GM10266 (cell line): ENCODE measurements at regions not wholly inside any gene's neighbourhood (a gene's known extent, or its start where the extent isn't known, plus 50 kb on each side); places are given as distances from the start of the nearest gene placed in this dataset.

Experiments used
- DNase-seq: peaks from one replicate; pipeline ENCODE4 v3.0.0; 2012; ENCODE audit errors: extremely low spot score
- TF ChIP-seq, protein P1 (sequence below): IDR thresholded peaks from 2 replicates; pipeline ENCODE4 v1.5.1; 2012; ENCODE audit warnings: mild to moderate bottlenecking, low read depth; ENCODE audit not compliant: control insufficient read depth, insufficient read depth; ENCODE audit errors: missing control alignments

DNA sequence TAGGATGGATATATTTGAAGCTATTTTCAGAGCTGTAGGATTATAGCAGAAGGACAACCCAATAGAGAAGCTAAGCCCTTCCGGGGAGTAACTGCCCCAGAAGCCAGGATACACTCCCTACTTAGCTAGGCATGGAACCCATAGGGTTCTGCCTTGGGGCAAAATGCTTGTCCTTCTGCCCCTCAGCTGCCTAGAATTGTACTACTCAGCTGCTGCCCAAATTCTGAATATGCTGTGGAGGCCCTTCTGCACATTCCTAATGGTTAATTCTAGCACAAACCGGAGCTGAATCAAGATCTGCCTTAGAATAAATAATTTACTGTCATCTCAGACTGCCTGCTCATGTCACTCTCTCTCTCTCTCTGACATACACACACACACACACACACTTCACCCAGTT is 297.7 kb upstream of the VCX3A start:
- TF ChIP-seq, protein P1, sequence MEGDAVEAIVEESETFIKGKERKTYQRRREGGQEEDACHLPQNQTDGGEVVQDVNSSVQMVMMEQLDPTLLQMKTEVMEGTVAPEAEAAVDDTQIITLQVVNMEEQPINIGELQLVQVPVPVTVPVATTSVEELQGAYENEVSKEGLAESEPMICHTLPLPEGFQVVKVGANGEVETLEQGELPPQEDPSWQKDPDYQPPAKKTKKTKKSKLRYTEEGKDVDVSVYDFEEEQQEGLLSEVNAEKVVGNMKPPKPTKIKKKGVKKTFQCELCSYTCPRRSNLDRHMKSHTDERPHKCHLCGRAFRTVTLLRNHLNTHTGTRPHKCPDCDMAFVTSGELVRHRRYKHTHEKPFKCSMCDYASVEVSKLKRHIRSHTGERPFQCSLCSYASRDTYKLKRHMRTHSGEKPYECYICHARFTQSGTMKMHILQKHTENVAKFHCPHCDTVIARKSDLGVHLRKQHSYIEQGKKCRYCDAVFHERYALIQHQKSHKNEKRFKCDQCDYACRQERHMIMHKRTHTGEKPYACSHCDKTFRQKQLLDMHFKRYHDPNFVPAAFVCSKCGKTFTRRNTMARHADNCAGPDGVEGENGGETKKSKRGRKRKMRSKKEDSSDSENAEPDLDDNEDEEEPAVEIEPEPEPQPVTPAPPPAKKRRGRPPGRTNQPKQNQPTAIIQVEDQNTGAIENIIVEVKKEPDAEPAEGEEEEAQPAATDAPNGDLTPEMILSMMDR = no peak
- DNase-seq = no peak

GRCh38 chrX:6826856-6827255 is 291.9 kb upstream of the VCX3A start:
- TF ChIP-seq, protein P1 = no peak
- DNase-seq = no peak

DNA sequence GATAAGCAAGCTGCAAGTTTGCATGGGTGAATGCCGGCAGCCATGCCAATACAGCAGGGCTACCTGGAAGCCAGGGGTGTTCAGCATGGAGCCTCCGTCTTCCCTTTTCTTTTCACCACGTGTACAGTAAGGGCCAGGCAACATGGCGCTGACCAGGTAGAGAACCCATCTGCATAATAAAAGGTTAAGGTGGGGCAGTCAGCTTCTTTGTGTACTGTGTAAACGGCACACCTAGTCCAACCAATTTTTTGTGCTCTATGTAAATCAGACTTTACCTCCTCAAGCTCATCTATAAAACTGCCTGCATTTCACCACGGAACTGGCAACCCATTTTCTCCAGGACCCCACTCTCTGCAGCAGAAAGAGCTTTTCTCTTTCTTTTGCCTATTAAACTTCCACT is 286.8 kb upstream of the VCX3A start:
- TF ChIP-seq, protein P1 = no peak

GRCh38 chrX:6813836-6814370 is 279.0 kb upstream of the VCX3A start:
- TF ChIP-seq, protein P1 = no peak
- DNase-seq = no peak

More for the DNA sequence above, 286.8 kb upstream of the VCX3A start:
- no peak for DNase-seq

DNA sequence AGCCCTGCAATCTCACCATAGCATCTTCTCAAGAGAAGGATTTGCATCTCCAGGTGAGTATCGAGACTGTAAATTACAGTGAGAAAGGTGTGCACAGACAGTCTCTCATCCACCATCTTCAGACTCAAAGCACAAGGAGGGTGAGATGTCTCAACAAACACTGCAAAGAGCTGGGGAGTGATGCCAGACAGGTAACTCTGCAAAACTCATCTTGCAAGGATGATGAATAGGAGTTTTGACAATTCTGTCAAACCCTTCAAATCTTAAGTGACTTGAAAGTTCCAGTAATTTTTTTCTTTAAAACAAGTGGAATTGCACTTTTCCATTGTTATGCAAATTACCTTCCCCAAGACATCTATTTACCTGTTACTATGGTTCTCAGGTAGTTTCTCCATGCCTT is 277.2 kb upstream of the VCX3A start:
- TF ChIP-seq, protein P1 = no peak
- DNase-seq = no peak

- TF ChIP-seq, protein P1 = no peak
- no peak for DNase-seq
Observed at GRCh38 chrX:6810776-6811175, 275.9 kb upstream of the VCX3A start.

GRCh38 chrX:6803607-6804006 is 268.7 kb upstream of the VCX3A start:
- no peak for DNase-seq
- TF ChIP-seq, protein P1 = no peak
